ENCODE measurements at regions not wholly inside any gene's neighbourhood (a gene's known extent, or its start where the extent isn't known, plus 50 kb on each side); places are given as distances from the start of the nearest gene placed in this dataset.

GRCh38 chr1:116320874-116321273 is 52.2 kb upstream of the ATP1A1 start:
- Histone ChIP-seq H4K20me1 (replicated peaks; ENCODE audit: insufficient read depth) (no peaks in the 10 kb centered on the region), H3K79me2 (replicated peaks; ENCODE audit: insufficient read depth) (no peaks in the 10 kb centered on the region), H3F3A (replicated peaks; ENCODE audit: low read depth) (no peaks in the 10 kb centered on the region), H3K4me1 (ENCODE audit: insufficient read depth) (no peaks in the 10 kb centered on the region), H3K36me3 (ENCODE audit: insufficient read depth) (no peaks in the 10 kb centered on the region), H3K4me3 (no peak overlapping the region), H3K9me2 (ENCODE audit: insufficient read depth) (no peaks in the 10 kb centered on the region), H3K27me3 (ENCODE audit: insufficient read depth) (no peaks in the 10 kb centered on the region), H3K4me2 (no peak overlapping the region), H2AFZ (no peak overlapping the region), H3K27ac (ENCODE audit: low read depth) (no peak overlapping the region)
- no peak for TF ChIP-seq ZNF114 (CRISPR knock-in tag; IDR thresholded peaks at IDR 0.05)
- TF ChIP-seq EZH2phosphoT487 (IDR thresholded peaks at IDR 0.05; ENCODE audit: unreplicated experiment), result no peak
- TF ChIP-seq ZNF331 (CRISPR knock-in tag; IDR thresholded peaks at IDR 0.05; ENCODE audit: low read depth), result no peak
- TF ChIP-seq ZNF462 (CRISPR knock-in tag; IDR thresholded peaks at IDR 0.05), result no peak
- no peak for TF ChIP-seq NANOG (IDR thresholded peaks at IDR 0.05; ENCODE audit: borderline replicate concordance)
- no peak for TF ChIP-seq STAT1 (IDR thresholded peaks at IDR 0.05; ENCODE audit: unreplicated experiment)
- TF ChIP-seq, protein P1, sequence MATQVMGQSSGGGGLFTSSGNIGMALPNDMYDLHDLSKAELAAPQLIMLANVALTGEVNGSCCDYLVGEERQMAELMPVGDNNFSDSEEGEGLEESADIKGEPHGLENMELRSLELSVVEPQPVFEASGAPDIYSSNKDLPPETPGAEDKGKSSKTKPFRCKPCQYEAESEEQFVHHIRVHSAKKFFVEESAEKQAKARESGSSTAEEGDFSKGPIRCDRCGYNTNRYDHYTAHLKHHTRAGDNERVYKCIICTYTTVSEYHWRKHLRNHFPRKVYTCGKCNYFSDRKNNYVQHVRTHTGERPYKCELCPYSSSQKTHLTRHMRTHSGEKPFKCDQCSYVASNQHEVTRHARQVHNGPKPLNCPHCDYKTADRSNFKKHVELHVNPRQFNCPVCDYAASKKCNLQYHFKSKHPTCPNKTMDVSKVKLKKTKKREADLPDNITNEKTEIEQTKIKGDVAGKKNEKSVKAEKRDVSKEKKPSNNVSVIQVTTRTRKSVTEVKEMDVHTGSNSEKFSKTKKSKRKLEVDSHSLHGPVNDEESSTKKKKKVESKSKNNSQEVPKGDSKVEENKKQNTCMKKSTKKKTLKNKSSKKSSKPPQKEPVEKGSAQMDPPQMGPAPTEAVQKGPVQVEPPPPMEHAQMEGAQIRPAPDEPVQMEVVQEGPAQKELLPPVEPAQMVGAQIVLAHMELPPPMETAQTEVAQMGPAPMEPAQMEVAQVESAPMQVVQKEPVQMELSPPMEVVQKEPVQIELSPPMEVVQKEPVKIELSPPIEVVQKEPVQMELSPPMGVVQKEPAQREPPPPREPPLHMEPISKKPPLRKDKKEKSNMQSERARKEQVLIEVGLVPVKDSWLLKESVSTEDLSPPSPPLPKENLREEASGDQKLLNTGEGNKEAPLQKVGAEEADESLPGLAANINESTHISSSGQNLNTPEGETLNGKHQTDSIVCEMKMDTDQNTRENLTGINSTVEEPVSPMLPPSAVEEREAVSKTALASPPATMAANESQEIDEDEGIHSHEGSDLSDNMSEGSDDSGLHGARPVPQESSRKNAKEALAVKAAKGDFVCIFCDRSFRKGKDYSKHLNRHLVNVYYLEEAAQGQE (IDR thresholded peaks at IDR 0.05; ENCODE audit: unreplicated experiment), result no peak
- no peak for TF ChIP-seq POLR2AphosphoS5 (IDR thresholded peaks at IDR 0.05; ENCODE audit: low read depth)
- TF ChIP-seq JUNB (IDR thresholded peaks at IDR 0.05; ENCODE audit: unreplicated experiment), result no peak
- no peak for TF ChIP-seq CREB1 (CRISPR knock-in tag; IDR thresholded peaks at IDR 0.05; ENCODE audit: low read depth)
- TF ChIP-seq ETS1 (IDR thresholded peaks at IDR 0.05), result no peak
- TF ChIP-seq, protein P2, sequence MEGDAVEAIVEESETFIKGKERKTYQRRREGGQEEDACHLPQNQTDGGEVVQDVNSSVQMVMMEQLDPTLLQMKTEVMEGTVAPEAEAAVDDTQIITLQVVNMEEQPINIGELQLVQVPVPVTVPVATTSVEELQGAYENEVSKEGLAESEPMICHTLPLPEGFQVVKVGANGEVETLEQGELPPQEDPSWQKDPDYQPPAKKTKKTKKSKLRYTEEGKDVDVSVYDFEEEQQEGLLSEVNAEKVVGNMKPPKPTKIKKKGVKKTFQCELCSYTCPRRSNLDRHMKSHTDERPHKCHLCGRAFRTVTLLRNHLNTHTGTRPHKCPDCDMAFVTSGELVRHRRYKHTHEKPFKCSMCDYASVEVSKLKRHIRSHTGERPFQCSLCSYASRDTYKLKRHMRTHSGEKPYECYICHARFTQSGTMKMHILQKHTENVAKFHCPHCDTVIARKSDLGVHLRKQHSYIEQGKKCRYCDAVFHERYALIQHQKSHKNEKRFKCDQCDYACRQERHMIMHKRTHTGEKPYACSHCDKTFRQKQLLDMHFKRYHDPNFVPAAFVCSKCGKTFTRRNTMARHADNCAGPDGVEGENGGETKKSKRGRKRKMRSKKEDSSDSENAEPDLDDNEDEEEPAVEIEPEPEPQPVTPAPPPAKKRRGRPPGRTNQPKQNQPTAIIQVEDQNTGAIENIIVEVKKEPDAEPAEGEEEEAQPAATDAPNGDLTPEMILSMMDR (conservative IDR thresholded peaks at IDR 0.05; ENCODE audit: low read depth in 2 of 2), result no peak
- no peak for TF ChIP-seq EZH2 (IDR thresholded peaks at IDR 0.05; ENCODE audit: low read depth, unreplicated experiment)
- no peak overlapping the region for H3K27ac Mint-ChIP-seq
- no peaks in the 10 kb centered on the region for H3K9me3 Mint-ChIP-seq
- no peaks in the 10 kb centered on the region for H3K4me1 Mint-ChIP-seq
- DNase-seq (ENCODE audit: low spot score), result no peak
- H3K36me3 Mint-ChIP-seq (ENCODE audit: low read depth), result no peaks in the 10 kb centered on the region
- H3K27me3 Mint-ChIP-seq (ENCODE audit: insufficient read depth, low read depth, poor library complexity), result no peaks in the 10 kb centered on the region
- ATAC-seq, result no peak
- no peak overlapping the region for H3K4me3 Mint-ChIP-seq
